GM23338 (cell line): ENCODE measurements at regions not wholly inside any gene's neighbourhood (a gene's known extent, or its start where the extent isn't known, plus 50 kb on each side); places are given as distances from the start of the nearest gene placed in this dataset.

Experiments
- CREB1 ChIP-seq: fragments of 250-450 bp; sonication (Bioruptor Pico); IDR thresholded peaks from 2 replicates; pipeline ENCODE4 v1.5.0; 2020; ENCODE audit warnings: low read depth, mild to moderate bottlenecking, moderate library complexity
- EZH2 ChIP-seq: fragments of 200-600 bp; sonication (generic); IDR thresholded peaks from one replicate; pipeline ENCODE4 v1.8.0; 2017; ENCODE audit warnings: antibody characterized with exemption, mild to moderate bottlenecking, low read depth; ENCODE audit not compliant: unreplicated experiment
- EZH2phosphoT487 ChIP-seq: fragments of 200-600 bp; sonication (generic); IDR thresholded peaks from one replicate; pipeline ENCODE4 v1.8.1; 2018; ENCODE audit warnings: antibody characterized with exemption; ENCODE audit not compliant: unreplicated experiment
- JUNB ChIP-seq: IDR thresholded peaks from one replicate; pipeline ENCODE4 v1.6.1; 2016; ENCODE audit warnings: antibody characterized with exemption; ENCODE audit not compliant: unreplicated experiment
- POLR2AphosphoS5 ChIP-seq: IDR thresholded peaks from 2 replicates; pipeline ENCODE4 v1.6.1; 2016; ENCODE audit warnings: antibody characterized with exemption, low read depth
- ZNF114 ChIP-seq: fragments of 250-450 bp; sonication (Bioruptor Pico); IDR thresholded peaks from 2 replicates; pipeline ENCODE4 v1.5.0; 2020; ENCODE audit warnings: mild to moderate bottlenecking, moderate library complexity
- TF ChIP-seq, protein P1 (sequence below), 2 experiments: fragments of 200-600 bp in 1 of 2; sonication (generic) in 1 of 2; conservative IDR thresholded peaks; 2 replicates each; pipeline versions ENCODE4 v1.5.1 to v1.6.1; 2016 to 2017; ENCODE audit warnings: antibody characterized with exemption in 2 of 2, low read depth in 2 of 2, mild to moderate bottlenecking in 2 of 2, moderate library complexity in 1 of 2
- TF ChIP-seq, protein P2 (sequence below): IDR thresholded peaks from 2 replicates; pipeline ENCODE4 v1.6.1; 2016; ENCODE audit warnings: antibody characterized with exemption
- TF ChIP-seq, protein P3 (sequence below): IDR thresholded peaks from one replicate; pipeline ENCODE4 v1.6.1; 2018; ENCODE audit warnings: antibody characterized with exemption; ENCODE audit not compliant: unreplicated experiment
- TF ChIP-seq, protein P4 (sequence below): fragments of 250-450 bp; sonication (Bioruptor Pico); IDR thresholded peaks from 2 replicates; pipeline ENCODE4 v1.5.0; 2020; ENCODE audit warnings: mild to moderate bottlenecking, moderate library complexity

DNA sequence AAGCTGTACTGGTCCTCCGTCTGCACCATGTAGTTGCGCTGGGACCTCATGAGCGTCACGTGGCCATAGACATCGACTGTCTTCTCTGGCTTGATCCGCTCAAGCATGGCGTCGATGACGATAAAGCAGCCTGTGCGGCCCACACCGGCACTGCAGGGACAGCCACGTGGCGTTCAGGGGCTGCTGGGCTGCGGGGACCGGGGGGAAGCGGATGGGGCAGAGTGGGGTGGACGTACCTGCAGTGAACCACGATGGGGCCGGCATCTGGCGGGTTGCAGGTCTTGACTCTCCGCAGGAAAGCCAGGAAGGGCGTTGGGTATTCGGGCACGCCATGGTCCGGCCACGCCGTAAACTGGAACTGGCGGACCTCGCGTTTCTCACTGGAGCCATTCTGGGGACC is 128.5 kb downstream of the PTPRS start:
- TF ChIP-seq EZH2 (no peak), POLR2AphosphoS5 (no peak), EZH2phosphoT487 (no peak), CREB1 (CRISPR knock-in tag) (no peak), ZNF114 (CRISPR knock-in tag) (no peak), JUNB (no peak)
- TF ChIP-seq, protein P1, sequence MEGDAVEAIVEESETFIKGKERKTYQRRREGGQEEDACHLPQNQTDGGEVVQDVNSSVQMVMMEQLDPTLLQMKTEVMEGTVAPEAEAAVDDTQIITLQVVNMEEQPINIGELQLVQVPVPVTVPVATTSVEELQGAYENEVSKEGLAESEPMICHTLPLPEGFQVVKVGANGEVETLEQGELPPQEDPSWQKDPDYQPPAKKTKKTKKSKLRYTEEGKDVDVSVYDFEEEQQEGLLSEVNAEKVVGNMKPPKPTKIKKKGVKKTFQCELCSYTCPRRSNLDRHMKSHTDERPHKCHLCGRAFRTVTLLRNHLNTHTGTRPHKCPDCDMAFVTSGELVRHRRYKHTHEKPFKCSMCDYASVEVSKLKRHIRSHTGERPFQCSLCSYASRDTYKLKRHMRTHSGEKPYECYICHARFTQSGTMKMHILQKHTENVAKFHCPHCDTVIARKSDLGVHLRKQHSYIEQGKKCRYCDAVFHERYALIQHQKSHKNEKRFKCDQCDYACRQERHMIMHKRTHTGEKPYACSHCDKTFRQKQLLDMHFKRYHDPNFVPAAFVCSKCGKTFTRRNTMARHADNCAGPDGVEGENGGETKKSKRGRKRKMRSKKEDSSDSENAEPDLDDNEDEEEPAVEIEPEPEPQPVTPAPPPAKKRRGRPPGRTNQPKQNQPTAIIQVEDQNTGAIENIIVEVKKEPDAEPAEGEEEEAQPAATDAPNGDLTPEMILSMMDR (conservative IDR thresholded peaks at IDR 0.05; ENCODE audit: low read depth in 2 of 2): no peak
- TF ChIP-seq, protein P2, sequence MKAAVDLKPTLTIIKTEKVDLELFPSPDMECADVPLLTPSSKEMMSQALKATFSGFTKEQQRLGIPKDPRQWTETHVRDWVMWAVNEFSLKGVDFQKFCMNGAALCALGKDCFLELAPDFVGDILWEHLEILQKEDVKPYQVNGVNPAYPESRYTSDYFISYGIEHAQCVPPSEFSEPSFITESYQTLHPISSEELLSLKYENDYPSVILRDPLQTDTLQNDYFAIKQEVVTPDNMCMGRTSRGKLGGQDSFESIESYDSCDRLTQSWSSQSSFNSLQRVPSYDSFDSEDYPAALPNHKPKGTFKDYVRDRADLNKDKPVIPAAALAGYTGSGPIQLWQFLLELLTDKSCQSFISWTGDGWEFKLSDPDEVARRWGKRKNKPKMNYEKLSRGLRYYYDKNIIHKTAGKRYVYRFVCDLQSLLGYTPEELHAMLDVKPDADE: no peak
- TF ChIP-seq, protein P3, sequence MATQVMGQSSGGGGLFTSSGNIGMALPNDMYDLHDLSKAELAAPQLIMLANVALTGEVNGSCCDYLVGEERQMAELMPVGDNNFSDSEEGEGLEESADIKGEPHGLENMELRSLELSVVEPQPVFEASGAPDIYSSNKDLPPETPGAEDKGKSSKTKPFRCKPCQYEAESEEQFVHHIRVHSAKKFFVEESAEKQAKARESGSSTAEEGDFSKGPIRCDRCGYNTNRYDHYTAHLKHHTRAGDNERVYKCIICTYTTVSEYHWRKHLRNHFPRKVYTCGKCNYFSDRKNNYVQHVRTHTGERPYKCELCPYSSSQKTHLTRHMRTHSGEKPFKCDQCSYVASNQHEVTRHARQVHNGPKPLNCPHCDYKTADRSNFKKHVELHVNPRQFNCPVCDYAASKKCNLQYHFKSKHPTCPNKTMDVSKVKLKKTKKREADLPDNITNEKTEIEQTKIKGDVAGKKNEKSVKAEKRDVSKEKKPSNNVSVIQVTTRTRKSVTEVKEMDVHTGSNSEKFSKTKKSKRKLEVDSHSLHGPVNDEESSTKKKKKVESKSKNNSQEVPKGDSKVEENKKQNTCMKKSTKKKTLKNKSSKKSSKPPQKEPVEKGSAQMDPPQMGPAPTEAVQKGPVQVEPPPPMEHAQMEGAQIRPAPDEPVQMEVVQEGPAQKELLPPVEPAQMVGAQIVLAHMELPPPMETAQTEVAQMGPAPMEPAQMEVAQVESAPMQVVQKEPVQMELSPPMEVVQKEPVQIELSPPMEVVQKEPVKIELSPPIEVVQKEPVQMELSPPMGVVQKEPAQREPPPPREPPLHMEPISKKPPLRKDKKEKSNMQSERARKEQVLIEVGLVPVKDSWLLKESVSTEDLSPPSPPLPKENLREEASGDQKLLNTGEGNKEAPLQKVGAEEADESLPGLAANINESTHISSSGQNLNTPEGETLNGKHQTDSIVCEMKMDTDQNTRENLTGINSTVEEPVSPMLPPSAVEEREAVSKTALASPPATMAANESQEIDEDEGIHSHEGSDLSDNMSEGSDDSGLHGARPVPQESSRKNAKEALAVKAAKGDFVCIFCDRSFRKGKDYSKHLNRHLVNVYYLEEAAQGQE: no peak
- TF ChIP-seq, protein P4, sequence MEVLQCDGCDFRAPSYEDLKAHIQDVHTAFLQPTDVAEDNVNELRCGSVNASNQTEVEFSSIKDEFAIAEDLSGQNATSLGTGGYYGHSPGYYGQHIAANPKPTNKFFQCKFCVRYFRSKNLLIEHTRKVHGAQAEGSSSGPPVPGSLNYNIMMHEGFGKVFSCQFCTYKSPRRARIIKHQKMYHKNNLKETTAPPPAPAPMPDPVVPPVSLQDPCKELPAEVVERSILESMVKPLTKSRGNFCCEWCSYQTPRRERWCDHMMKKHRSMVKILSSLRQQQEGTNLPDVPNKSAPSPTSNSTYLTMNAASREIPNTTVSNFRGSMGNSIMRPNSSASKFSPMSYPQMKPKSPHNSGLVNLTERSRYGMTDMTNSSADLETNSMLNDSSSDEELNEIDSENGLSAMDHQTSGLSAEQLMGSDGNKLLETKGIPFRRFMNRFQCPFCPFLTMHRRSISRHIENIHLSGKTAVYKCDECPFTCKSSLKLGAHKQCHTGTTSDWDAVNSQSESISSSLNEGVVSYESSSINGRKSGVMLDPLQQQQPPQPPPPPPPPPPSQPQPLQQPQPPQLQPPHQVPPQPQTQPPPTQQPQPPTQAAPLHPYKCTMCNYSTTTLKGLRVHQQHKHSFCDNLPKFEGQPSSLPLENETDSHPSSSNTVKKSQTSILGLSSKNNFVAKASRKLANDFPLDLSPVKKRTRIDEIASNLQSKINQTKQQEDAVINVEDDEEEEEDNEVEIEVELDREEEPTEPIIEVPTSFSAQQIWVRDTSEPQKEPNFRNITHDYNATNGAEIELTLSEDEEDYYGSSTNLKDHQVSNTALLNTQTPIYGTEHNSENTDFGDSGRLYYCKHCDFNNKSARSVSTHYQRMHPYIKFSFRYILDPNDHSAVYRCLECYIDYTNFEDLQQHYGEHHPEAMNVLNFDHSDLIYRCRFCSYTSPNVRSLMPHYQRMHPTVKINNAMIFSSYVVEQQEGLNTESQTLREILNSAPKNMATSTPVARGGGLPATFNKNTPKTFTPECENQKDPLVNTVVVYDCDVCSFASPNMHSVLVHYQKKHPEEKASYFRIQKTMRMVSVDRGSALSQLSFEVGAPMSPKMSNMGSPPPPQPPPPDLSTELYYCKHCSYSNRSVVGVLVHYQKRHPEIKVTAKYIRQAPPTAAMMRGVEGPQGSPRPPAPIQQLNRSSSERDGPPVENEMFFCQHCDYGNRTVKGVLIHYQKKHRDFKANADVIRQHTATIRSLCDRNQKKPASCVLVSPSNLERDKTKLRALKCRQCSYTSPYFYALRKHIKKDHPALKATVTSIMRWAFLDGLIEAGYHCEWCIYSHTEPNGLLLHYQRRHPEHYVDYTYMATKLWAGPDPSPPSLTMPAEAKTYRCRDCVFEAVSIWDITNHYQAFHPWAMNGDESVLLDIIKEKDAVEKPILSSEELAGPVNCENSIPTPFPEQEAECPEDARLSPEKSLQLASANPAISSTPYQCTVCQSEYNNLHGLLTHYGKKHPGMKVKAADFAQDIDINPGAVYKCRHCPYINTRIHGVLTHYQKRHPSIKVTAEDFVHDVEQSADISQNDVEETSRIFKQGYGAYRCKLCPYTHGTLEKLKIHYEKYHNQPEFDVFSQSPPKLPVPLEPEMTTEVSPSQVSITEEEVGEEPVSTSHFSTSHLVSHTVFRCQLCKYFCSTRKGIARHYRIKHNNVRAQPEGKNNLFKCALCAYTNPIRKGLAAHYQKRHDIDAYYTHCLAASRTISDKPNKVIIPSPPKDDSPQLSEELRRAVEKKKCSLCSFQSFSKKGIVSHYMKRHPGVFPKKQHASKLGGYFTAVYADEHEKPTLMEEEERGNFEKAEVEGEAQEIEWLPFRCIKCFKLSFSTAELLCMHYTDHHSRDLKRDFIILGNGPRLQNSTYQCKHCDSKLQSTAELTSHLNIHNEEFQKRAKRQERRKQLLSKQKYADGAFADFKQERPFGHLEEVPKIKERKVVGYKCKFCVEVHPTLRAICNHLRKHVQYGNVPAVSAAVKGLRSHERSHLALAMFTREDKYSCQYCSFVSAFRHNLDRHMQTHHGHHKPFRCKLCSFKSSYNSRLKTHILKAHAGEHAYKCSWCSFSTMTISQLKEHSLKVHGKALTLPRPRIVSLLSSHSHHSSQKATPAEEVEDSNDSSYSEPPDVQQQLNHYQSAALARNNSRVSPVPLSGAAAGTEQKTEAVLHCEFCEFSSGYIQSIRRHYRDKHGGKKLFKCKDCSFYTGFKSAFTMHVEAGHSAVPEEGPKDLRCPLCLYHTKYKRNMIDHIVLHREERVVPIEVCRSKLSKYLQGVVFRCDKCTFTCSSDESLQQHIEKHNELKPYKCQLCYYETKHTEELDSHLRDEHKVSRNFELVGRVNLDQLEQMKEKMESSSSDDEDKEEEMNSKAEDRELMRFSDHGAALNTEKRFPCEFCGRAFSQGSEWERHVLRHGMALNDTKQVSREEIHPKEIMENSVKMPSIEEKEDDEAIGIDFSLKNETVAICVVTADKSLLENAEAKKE (CRISPR knock-in tag): no peak
